HG03097 (cell line): ENCODE measurements at regions not wholly inside any gene's neighbourhood (a gene's known extent, or its start where the extent isn't known, plus 50 kb on each side); places are given as distances from the start of the nearest gene placed in this dataset.
A peak's percentile ranks its signal among the peaks of the same experiment; 100 is the strongest.

ENCODE experiments used
- ATAC-seq: cut with Tn5 transposase; IDR thresholded peaks from one replicate; pipeline ENCODE4 v1.9.1; 2021; ENCODE audit not compliant: unreplicated experiment, low FRiP score

DNA sequence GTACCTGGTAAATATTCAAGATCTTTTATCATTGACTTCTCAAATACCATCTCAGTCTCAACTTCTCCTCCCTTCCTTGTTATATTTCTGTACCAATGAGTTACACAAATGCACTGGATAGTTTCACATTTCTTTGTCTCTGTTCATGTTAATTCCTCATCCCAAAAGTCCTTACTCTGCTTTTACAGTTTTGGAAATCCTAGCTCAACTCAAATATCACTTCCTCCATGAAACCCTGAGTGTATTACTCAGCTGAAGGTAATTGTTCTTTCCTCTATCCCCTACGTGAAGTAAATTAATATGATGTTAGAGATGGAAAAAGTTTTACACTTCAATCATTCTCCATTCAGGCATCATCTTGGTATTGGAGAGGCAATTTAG lies 241.5 kb downstream of the TLE4 start:
- no peak for ATAC-seq

DNA sequence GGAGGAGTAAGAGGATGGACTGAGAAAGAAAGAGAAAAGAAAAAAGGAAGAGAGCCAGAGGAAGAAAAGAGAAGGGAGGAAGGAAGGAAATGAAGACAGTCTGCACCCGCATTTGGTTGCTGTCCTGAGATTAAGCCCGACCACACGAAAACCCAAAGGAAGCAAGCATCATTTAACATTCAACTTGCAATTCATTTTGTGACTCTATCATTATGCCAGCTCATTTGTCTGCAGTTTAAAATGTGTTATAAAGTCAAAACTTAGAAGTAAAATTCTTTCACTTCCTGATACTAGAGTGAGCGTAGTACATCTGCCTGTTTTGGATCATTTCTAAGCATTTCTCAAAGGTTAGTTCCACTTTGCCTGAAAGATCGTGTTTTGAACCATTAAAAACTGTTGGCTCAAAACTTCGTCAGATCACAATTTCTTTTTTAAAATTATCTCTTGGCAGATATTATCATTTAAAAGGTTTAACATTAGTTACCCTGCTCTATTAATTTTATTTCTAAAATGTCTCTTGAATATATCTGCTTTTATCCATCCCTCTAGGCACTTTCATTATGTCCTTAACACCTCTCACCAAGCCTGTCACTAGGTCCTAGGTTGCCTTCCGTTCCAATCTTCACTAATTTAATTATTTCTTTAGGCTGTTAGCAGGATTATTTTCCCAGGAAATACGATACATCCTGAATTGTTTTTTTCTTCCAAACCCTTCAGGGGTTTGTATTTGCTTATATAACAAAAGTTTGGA lies 240.9 kb downstream of the TLE4 start:
- peak; percentile 80 for ATAC-seq

DNA sequence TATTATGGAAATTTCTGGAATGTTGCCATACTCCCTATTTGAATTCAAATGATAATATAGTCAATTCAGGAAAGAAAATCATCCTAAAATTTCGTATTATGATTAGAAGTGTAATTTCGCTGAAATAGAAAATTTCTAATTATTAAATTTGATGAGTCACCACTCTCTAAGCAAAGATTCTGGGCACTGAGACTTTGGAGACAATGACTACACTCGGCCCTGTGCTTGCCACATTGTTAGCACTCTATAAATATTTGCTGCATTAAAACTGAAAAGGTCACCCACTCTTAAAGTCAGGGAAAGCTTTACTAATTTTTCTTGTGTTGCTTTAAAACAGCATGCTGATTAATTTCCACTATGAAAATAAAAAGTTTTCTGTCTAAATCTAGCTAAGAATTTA lies 240.3 kb downstream of the TLE4 start:
- ATAC-seq = peak; percentile 12

- no peak for ATAC-seq
Measured at GRCh38 chr9:79809931-79810330, 238.2 kb downstream of the TLE4 start.

DNA sequence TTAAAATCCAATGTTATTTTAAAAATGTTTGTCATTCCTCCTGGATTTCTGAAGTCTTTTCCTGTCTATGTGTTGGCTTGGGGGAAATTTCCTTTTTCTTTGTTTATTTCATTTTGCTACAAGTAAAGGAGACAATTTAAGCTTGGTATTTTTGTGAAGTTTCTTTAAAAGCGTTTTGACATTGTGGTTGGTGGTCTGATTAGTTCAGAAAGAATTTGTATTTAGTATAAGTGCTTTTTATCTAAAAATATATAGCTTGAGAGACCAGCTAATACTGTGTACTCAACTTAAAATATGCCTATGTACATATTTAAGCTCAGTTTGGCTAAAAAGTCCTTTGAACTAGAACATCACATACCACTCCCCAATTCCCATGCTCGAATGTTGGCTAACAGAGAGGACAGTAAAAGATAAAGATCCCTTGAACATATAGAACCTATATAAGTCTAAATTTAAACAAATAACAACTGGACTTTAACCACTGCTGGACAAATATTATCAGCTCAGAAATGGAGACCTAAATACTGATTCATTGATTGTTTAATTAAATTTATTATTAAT lies 237.6 kb downstream of the TLE4 start:
- no peak for ATAC-seq

GRCh38 chr9:79807971-79808370 lies 236.2 kb downstream of the TLE4 start:
- ATAC-seq = no peak

DNA sequence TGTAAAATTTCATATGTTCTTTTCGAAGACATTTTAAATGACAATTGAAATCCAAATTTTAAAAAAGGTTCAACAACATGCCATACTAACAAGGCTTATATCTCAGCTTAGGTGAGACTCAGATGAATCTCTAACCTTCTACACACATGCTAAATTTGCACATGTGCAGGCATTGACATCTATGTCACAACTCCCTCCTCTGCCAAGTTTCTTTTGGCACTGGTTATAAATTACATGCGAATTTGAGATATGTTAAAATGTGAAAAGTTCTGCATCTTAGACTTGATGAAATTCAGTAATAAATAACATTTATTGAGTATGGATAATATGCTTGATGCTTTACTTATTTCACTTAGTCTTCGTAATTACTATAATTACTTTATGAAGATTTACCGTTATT lies 234.3 kb downstream of the TLE4 start:
- no peak for ATAC-seq

GRCh38 chr9:79801459-79801858 lies 229.7 kb downstream of the TLE4 start:
- no peak for ATAC-seq

GRCh38 chr9:79800578-79800977 lies 228.8 kb downstream of the TLE4 start:
- no peak for ATAC-seq

DNA sequence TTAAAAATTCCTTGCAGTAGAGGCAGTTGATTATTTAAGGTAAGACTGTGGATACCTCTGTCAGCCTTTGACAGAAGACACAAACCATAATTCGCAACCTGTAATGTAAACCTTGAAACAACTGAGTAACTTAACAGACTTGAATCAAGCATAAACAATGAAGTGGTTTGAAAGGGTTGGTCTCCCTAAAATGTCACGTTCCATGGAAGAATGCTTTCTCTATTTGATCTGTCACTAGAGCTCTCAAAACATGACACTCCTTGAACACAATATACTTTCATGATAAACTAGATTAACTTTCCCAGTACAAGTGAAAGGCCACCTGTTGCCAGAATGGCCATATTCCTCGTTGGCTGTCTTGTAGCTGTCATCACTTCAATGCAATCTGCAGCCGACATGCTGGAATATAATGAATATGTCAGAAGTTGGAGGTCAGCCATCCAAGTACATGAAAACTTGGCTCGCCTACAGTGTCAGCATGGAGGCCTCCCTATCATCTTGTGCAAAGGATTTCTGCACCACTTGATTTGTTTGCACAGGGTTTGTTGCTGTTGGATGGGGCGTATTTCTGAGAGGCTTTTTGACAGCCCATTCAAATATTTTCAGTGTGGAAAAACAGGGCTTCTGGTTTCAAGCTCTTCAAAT lies 228.0 kb downstream of the TLE4 start:
- no peak for ATAC-seq

GRCh38 chr9:79798450-79798849 lies 226.7 kb downstream of the TLE4 start:
- ATAC-seq = no peak

DNA sequence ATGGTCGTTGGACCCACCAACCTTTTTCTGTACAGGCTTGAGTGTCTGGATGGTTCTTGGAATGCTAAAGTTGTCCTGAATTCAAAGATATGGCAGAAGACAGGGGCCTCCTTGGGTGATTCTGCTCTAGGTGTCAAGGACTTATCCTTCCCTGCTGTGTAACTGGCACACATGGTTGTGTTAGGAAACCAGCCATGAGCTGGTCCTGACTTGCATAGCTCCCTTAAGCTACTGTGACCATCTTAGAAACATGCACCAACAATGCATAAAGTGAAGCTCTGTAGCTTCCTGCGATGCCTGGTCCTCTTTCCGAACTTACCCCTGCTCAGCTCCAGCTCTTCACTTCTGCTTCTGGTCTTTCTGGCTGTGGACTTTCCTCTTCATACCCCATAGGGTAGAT lies 224.6 kb downstream of the TLE4 start:
- no peak for ATAC-seq

GRCh38 chr9:79788662-79789061 lies 216.9 kb downstream of the TLE4 start:
- ATAC-seq = no peak

DNA sequence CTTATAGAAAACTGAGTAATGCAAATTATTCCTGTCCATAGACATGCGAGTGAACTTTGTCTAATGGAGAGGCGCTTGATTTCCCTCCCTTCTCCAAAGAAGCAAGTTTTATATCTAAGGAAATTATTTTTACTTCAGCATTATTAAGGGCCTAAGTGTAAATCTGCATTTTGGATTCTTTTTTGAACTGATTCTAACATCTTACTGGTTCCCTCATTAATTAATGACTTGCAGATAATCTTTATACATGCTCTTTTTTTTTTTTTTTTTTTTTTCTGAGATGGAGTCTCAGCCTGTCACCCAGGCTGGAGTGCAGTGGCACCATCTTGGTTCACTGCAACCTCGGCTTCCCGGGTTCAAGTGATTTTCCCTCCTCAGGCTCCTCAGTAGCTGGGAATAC lies 209.5 kb downstream of the TLE4 start:
- ATAC-seq = no peak

DNA sequence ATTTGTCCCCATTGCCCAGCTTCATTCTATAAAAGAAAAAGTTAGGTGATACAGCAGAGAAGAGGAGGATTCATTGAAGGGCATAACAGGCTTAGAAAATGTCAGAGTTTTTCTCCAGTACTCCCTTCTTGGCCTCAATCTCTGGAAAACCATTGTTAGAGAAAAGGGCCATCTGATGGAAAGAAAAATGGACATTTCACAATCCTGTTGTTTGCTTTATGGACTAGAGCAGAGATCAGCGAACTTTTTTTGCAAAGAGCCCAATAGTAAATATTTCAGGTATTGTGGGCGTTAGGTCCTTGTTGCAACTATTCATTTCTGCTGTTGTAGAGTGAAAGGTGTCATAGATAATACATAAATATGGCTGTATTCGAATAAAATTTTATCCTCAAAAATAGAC lies 208.8 kb downstream of the TLE4 start:
- no peak for ATAC-seq

- no peak for ATAC-seq
Measured at GRCh38 chr9:79779901-79780300, 208.1 kb downstream of the TLE4 start.

DNA sequence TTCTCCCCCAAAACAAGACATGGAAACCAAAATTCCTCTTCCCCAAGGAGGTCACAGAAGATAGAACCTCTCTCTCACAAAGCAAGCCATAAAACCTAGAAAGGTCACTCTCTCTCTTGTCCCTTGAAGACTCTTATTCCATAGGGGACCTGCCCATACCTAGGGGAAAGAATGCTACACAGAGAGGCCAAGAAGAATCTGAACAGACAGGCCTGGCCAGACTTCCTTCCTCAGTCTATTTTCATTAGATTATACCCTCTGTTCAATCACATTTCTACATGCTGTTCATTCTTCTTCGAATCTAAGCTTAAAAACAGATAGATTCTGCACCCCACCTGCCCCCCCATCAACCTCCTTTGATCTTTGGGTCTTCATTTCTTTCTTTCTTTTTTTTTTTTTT lies 206.8 kb downstream of the TLE4 start:
- no peak for ATAC-seq

DNA sequence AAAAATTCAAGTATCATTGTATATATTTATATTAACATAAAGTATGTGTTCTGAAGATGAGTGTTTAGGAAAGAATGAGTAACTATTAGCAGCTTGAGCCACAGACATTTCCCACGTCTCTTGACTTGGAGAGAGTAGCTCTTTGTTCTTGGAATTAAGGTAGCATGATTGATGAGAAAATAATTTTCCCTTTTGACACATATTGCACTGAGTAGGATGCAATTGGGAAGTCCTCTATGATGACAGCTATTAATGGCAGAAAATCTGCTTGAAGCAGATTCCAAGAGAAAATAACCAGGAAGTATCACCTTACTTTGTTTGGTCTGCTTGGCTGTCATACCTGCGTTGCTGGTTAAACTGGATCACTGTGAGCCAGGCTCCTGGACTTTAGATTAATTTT lies 204.8 kb downstream of the TLE4 start:
- ATAC-seq = no peak
